HG03280 (cell line): ENCODE measurements at regions not wholly inside any gene's neighbourhood (a gene's known extent, or its start where the extent isn't known, plus 50 kb on each side); places are given as distances from the start of the nearest gene placed in this dataset.

Experiments used
- ATAC-seq: cut with Tn5 transposase; IDR thresholded peaks from one replicate; pipeline ENCODE4 v1.9.1; 2021; ENCODE audit warnings: mild to moderate bottlenecking, moderate library complexity; ENCODE audit not compliant: unreplicated experiment

- no peak for ATAC-seq
Observed at GRCh38 chr5:13478831-13479465, 465.5 kb downstream of the DNAH5 start.

DNA sequence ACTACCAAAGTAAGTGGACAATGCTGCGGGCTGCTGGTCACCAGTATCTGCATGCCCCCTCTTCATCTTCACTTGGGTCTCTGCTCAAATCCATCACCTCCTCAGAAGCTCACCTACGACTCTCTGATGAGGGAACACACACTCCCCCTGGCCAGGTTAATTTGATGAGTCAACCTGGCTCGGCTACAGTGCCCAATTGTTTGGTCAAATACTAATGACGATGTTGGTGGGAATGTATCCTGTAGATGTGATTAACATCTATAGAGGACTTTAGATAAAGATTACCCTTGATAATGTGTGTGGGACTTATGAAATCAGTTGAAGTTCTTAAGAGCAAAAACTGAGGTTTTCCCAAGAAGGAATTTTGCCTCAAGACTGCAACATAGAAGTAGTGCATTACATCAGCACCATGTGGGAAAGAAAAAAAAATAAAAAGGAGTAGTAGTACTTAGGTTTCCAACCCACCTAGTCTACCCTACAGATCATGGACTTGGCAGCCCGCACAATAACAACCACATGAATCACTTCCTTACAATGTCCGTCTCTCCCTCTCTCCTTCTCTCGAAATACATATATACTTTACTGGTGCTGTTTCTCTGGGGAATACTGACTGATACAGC is 467.3 kb downstream of the DNAH5 start:
- no peak for ATAC-seq

DNA sequence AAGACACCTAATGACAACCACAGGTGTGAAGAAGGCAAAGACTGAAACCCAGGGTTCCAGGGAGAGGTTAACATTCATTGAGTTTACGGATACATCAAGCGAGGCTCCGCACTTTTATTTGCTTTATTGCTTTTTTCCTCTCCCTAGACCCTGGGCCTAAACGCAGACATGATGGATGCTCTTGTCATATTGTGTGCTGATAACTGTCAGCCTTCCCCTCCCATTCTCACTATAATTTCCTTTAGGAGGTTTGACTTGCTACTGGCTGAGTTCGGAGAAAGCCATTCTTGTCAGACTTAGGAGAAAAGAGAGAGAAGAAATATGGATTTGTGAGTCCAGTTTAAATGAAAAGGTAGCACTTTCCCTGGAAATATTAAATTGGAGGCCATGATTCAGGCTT is 471.6 kb downstream of the DNAH5 start:
- ATAC-seq: no peak

- ATAC-seq: no peak
Observed at GRCh38 chr5:13470975-13471374, 473.5 kb downstream of the DNAH5 start.

DNA sequence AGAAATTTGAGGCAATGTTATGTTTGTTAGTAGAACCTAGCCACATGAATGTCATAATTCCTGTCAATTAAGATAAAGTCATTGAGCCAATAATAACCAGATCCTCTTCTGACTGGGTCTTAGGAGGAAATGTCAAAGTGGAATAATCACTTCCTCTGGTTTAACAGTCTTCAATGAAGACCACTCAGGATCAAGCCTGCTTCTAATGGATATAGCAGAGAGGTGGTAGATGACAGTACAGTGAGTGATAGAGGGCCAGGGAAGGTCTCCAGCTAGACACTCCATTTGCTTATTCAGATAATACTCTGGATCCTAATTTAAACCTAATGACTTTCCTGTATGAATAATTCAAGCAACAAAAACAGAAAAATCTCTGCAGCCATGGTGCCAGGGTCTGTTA is 474.2 kb downstream of the DNAH5 start:
- ATAC-seq: no peak

DNA sequence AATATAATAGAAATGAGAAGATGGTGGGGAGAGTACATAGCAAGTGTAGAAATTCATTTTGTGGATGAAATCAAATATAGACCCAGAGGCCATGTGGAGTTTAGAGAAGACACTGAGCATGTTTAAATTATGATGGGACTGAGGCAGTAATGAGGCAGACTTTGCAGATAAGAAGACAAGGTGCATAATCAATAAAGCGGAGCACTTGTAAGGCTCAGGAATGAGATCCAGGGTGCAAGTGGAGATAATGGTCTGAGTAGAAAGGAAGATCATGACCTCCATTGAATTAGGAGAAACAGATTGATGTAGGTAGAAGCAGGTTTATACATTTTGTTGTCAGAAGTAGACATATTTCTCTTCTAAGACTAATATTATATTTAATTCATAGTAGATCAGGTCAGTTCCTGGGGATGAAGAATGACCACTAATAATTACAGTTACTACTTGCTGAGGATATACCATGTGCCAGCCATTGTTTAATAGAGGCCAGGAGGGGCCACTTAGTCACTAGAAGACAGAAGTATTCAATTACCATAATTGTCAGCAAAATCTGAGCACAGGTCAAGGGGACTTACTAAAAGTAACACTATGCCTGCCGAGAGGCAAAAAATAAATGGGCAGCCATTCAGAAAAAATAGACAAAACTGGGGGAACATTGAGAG is 479.8 kb downstream of the DNAH5 start:
- no peak for ATAC-seq

DNA sequence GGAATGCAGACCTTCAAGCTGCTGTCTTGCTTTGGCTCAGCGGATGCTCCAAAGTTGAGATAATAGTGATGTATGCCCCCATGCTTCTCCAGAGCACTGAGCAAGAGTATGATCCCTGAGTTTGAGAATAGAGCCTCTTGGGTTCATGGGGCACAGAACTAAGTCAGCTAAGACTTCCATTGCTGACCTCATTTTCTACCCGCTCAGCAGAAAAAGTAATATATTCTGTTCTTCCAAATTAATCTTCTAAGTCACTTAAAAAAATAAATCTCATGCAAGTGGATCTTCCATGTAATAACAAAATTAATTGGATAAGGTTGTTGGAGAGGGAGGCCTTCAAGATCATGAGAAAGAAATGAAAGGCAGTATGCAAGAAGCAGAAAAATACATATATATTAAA is 483.9 kb downstream of the DNAH5 start:
- no peak for ATAC-seq

DNA sequence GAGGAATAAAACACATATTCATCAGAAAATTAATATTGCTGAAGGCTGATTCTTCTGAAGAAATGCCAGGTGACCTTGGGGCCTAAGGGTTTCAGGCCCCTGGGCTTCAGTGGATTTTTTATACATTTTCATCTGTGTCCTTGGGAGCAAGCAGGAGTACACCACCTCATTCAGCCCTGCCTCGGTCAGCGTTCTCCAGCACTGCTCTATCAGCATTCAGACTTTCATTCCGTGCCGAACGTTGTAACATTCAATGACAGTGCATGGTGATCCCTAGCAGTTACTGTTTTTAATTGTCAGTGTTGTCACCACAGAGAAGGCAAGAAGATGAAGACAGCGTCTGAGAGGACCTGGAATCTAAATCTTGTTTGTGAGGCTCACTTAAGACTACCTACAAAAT is 490.4 kb downstream of the DNAH5 start:
- no peak for ATAC-seq

DNA sequence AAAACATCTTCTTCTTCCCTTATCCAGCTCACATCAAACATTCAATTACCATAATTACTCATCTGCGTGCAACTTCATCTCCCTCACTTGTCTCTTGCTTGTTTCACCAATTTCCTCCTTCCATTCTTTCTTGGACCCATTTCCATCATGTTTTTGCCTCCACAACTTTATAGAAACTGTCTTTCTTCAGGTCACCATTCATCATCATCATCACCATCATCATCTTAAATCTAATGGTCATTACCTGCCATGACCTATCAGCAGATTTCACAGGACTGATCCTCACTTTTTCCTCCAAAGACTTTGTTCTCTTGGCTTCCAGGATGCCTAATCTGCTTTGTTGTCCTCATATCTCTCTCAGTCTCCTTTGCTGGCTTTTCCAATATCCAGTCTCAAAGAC is 495.6 kb downstream of the DNAH5 start:
- no peak for ATAC-seq

DNA sequence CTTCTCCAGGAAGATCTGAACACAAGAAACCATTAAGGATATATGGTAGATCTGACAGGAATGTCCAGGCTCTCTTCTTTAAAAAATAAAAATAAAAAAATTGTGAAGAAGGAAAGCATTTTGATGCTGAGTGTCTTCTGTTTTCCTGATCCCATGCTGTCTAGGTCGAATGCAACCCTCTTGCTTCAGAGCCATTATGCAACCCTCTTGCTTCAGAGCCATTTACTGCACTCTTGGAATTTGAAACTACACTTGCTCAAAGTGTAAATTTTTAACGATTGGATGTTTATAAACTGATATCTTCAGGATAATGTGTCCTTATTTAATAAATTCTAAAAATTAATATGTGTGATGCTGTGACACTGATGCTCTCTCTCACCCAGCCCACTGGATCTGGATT is 505.1 kb downstream of the DNAH5 start:
- ATAC-seq: no peak

DNA sequence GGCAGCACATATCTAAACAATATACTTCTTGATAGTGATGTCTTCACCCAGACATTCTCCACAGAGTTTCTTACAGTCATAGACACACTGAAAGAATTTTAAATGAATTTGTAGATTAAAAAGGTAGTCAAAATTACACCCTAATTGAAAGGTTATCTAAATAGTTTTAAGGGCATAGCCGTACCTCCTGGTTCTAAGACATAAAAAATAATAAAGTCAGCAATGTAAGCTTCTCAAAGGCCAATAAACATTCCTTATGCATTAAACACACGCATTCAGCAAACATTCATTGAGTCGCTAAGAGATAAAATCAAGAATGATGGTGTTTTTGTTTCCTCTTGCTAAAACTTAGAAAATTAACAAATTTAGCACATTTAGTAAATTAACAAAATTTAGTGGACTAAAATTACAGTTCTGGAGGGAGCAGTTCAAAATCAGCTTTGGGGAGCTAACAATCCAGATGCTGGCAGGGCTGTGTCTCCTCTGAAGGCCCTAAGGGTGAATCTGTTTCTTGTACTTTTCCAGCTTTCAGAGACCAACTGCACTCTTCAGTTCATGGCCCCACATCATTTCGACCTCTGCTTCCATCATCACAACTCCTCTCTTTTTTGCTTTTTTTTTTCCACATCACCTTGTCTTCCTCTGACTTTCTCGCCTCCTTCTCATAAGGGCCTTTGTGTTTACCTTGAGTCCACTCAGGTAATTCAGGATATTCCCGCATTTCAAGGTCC is 516.5 kb downstream of the DNAH5 start:
- ATAC-seq: no peak

DNA sequence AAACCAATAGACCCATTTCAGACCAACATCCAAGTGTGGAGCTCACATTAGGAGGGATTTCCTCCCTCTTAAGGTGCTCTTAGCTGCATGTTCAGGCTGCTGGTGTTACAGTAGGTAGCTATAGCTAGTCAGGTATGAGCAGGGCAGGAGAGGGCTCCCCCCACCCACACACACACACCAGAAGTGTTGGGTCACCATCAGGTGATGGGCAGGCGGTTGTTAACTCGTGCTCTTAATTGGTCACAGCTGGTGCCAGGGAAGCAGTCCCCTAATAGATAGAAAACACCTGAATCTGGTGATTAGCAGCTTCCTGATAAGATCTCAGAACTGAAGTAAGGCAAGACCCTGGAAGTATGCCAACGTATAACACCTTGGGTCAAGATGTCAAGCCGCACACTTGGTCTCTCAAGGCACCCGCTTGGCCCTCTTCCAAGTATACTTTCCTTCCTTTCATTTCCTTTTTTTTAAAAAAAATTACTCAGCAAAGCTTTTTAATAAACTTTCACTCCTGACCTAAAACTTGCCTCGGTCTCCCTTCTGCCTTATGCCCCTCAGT is 532.4 kb downstream of the DNAH5 start:
- ATAC-seq: no peak

DNA sequence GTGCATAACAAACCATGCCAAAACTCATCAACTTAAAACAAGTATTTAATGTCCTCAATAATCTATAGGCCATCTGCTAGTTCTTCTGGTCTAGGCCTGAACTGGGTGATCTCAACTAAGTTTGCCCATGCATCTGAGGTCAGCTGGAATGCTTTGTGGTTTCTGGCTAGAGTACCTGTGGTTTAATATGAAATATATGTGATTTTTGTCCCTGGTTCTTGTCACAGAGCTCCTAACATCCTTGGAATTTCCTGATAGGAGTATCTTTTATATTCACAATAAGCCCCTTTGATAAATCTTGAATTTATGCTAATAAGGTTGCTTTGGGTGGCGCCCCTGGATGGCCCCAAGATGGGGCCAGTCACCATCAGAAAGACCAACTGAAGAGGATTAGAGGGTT is 535.9 kb downstream of the DNAH5 start:
- no peak for ATAC-seq

GRCh38 chr5:13403351-13403750 is 541.1 kb downstream of the DNAH5 start:
- ATAC-seq: no peak

- no peak for ATAC-seq
Observed at GRCh38 chr5:13385066-13385465, 559.4 kb downstream of the DNAH5 start.

GRCh38 chr5:13382232-13382631 is 562.3 kb downstream of the DNAH5 start:
- no peak for ATAC-seq

DNA sequence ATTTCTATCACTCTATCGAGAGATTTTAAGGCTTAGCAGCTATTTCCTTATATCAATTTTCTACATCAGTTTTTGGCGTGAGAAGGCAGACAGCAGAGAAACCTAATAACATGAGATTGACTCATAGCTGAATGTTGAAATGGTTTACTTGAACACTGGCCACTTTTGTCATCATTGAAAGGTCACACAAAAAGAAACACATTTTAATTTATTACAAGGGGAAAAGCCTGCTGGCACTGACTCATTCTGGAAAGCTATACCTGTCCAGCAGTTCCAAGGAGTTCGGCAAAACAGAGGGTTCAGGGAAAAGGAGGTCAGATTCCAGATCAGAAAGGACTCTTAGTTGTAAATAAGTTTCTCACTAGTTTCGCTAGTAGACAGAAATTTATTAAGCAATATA is 566.4 kb downstream of the DNAH5 start:
- ATAC-seq: no peak

GRCh38 chr5:13359344-13359743 is 585.1 kb downstream of the DNAH5 start:
- ATAC-seq: no peak

DNA sequence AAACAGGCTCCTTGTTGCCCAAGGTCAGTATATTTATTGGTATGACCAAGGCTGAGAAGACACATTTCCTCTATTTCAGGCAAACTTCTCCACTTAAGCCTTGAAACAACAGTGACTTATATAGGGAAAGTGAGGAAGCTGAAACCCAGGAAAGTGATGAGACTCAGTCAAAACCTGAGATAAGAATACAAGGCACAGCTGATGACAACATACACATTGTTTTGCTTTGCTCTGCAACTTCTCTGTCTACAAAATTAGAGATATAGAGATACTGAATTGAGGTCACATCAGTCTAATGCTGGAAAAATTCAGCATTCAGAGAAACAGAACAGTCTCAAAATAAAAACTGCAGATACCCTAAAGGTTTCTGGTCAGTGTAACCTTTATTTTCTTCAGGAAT is 586.1 kb downstream of the DNAH5 start:
- no peak for ATAC-seq

DNA sequence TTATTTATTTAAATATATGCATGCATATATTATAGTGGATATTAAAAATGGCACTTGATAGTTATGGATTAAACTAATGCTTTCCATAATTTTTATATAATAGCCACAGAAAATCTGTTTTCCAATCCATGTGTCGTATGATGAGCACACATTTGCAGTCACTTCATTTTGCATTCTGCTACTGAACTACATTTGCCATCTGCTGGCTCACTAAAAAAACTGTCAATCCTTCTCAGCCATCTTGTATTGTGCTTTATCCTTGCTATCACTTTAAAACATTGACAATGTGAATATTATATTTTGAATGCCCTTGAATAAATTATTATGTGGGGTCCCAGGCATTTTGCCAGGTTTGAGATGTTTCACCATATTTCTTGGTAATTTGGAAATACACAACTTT is 586.6 kb downstream of the DNAH5 start:
- no peak for ATAC-seq

- no peak for ATAC-seq
Observed at GRCh38 chr5:13356226-13356625, 588.3 kb downstream of the DNAH5 start.

- no peak for ATAC-seq
Observed at GRCh38 chr5:13354611-13355010, 589.9 kb downstream of the DNAH5 start.
